ENCODE measurements at regions not wholly inside any gene's neighbourhood (a gene's known extent, or its start where the extent isn't known, plus 50 kb on each side); places are given as distances from the start of the nearest gene placed in this dataset.

DNA sequence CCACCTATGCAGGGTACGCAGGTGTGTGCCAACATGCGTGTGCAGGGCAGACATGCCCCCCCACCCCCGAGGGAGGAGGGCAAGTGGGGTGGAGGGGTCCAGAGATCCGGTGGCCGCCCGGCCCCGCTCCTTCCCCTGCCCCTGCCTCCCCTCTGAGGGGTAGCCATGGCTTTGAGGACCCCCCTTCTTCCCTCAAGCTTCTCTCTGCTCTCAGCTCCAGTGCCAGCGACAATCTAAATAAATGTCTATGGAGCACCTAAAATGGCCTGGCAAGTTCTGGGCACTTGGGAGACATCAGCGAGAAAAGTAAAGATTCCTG is 91.9 kb downstream of the ZFP36L2 start:
- Histone ChIP-seq H3K4me2 (ENCODE audit: low read depth, low read length, poor library complexity, severe bottlenecking) (no peak overlapping the region), H3K27ac (ENCODE audit: low read length) (no peak overlapping the region)

DNA sequence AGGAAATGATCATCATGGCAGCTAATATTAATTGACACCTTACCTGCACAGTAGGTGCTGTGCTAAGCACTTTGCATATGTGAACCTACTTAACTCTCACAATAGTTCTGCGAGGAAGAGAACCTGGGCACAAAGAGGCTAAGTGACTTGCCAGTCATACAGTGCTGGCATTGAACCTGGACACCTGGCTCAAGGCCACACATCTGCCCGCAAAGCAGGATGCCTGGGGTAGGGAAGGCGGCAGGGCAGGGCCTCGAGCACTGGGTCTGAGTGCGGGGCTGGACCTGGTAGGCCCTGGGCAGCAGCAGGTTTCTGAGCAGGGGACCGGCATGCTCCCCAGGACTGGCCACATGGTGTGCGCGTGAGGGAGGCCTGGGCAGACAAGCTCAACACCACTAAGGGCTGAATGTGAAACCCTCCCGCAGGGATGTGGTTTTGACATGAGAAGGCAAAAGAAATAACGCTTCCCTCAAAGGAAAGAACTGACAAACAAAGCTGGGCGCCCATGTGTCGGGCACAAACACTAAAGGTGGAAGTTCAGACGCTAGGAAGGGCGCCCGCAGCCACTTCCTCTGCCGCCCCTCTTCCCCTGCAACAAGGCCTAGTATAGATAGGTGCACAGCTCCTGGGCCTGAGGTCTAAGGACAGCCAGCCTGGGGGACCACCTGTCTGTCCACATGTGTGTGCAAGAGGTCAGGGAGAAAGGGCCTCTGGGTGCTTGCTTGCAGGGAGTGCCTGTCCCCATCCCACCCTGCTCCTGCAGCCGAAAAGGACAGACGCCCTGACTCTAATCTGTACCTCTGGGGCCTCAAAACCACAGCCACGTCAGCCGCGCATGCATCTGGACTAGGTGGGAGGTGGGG is 92.5 kb downstream of the ZFP36L2 start:
- H3K79me2 ChIP-seq (ENCODE audit: low read length) = no peaks in the 10 kb centered on the region
- H3K9me2 ChIP-seq (replicated peaks; ENCODE audit: insufficient read depth, low read length) = no peaks in the 10 kb centered on the region
- no peaks in the 10 kb centered on the region for H3K27me3 ChIP-seq (ENCODE audit: low read length)
- H3K9ac ChIP-seq (ENCODE audit: low read length) = no peak overlapping the region
- DNase-seq = no peak
- no peaks in the 10 kb centered on the region for H3K9me3 ChIP-seq (ENCODE audit: low read length)
- no peak overlapping the region for H2AFZ ChIP-seq (ENCODE audit: low read length)
- peaks cover 8% of the 10 kb centered on the region for H3K4me1 ChIP-seq (ENCODE audit: low read length)
- no peaks in the 10 kb centered on the region for H3K36me3 ChIP-seq (ENCODE audit: insufficient read depth, low read length)
- H4K20me1 ChIP-seq (ENCODE audit: insufficient read depth, low read depth, low read length) = no peaks in the 10 kb centered on the region
- no peak overlapping the region for H3K27ac ChIP-seq (ENCODE audit: low read length)
- H3K4me3 ChIP-seq (ENCODE audit: low read length) = no peak overlapping the region
- H3K4me2 ChIP-seq (ENCODE audit: low read depth, low read length, poor library complexity, severe bottlenecking) = no peak overlapping the region

More for the DNA sequence above, 91.9 kb downstream of the ZFP36L2 start:
- Histone ChIP-seq H2AFZ (ENCODE audit: low read length) (no peak overlapping the region), H3K4me3 (ENCODE audit: low read length) (no peak overlapping the region), H3K36me3 (ENCODE audit: insufficient read depth, low read length) (no peaks in the 10 kb centered on the region), H3K9ac (ENCODE audit: low read length) (no peak overlapping the region), H3K27me3 (ENCODE audit: low read length) (no peaks in the 10 kb centered on the region), H3K79me2 (ENCODE audit: low read length) (no peaks in the 10 kb centered on the region), H3K9me3 (ENCODE audit: low read length) (no peaks in the 10 kb centered on the region), H3K9me2 (replicated peaks; ENCODE audit: insufficient read depth, low read length) (no peaks in the 10 kb centered on the region), H4K20me1 (ENCODE audit: insufficient read depth, low read depth, low read length) (no peaks in the 10 kb centered on the region), H3K4me1 (ENCODE audit: low read length) (peaks cover 8% of the 10 kb centered on the region)
- DNase-seq = no peak

DNA sequence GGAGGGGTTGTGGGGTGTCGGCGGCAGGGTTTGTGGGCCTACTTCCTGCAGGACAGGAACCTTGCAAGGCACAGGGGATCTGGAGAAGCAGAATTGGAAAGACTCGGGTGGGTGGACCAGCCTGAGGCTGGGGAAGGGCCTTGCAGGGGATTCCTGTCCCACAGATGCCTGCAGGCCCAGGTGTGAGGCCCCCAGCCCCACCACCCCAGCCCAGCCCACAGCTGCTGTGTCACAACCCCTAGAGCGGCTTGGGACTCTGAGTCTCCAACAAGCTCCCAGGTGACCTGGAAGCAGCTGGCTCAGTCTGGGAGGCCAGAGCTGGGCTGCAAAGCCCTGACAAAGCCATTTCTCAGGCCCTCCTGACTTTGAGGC is 93.1 kb downstream of the ZFP36L2 start:
- Histone ChIP-seq H3K4me2 (ENCODE audit: low read depth, low read length, poor library complexity, severe bottlenecking) (no peak overlapping the region), H3K27ac (ENCODE audit: low read length) (no peak overlapping the region), H3K9me3 (ENCODE audit: low read length) (no peaks in the 10 kb centered on the region), H3K9me2 (replicated peaks; ENCODE audit: insufficient read depth, low read length) (no peaks in the 10 kb centered on the region), H2AFZ (ENCODE audit: low read length) (no peak overlapping the region), H3K36me3 (ENCODE audit: insufficient read depth, low read length) (no peaks in the 10 kb centered on the region), H3K4me1 (ENCODE audit: low read length) (peaks cover 8% of the 10 kb centered on the region), H3K79me2 (ENCODE audit: low read length) (no peaks in the 10 kb centered on the region), H3K4me3 (ENCODE audit: low read length) (no peak overlapping the region), H3K9ac (ENCODE audit: low read length) (no peak overlapping the region), H4K20me1 (ENCODE audit: insufficient read depth, low read depth, low read length) (no peaks in the 10 kb centered on the region), H3K27me3 (ENCODE audit: low read length) (no peaks in the 10 kb centered on the region)
- no peak for DNase-seq

DNA sequence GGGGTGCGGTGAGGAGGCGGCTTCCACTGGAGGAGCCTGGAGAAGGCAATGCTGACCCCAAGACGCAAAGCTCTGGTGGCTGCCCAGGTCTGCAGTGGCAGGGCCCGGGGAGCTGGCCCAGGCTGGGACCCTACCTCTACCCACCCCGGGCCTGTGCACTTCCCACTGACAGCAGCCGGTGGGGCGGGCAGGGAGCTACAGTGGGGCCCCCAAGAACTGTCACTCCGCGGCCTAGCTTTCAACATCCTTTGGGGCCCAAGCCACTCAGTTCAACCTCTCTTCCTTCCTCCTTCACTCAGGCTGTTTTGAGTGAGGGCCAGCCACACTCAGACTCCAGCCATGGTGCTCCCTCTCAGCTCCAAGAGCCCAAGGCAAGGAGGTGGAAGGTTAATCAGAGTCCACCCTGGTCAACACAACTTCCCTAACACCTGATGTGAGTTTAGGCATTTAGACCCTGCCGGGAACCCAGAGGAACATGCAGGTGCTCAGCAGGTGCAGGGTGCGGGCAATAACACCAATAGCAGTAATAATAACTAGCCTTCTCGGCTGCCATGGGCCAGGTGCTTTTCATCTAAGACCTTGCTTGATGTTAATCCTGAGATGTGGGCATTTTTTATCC is 93.6 kb downstream of the ZFP36L2 start:
- Histone ChIP-seq H3K4me1 (ENCODE audit: low read length) (peaks cover 8% of the 10 kb centered on the region), H3K27me3 (ENCODE audit: low read length) (no peaks in the 10 kb centered on the region), H3K4me3 (ENCODE audit: low read length) (no peak overlapping the region), H3K9me3 (ENCODE audit: low read length) (no peaks in the 10 kb centered on the region), H3K36me3 (ENCODE audit: insufficient read depth, low read length) (no peaks in the 10 kb centered on the region), H3K4me2 (ENCODE audit: low read depth, low read length, poor library complexity, severe bottlenecking) (no peak overlapping the region), H4K20me1 (ENCODE audit: insufficient read depth, low read depth, low read length) (no peaks in the 10 kb centered on the region), H3K9ac (ENCODE audit: low read length) (no peak overlapping the region), H3K9me2 (replicated peaks; ENCODE audit: insufficient read depth, low read length) (no peaks in the 10 kb centered on the region), H3K27ac (ENCODE audit: low read length) (no peak overlapping the region), H3K79me2 (ENCODE audit: low read length) (no peaks in the 10 kb centered on the region), H2AFZ (ENCODE audit: low read length) (no peak overlapping the region)
- no peak for DNase-seq

DNA sequence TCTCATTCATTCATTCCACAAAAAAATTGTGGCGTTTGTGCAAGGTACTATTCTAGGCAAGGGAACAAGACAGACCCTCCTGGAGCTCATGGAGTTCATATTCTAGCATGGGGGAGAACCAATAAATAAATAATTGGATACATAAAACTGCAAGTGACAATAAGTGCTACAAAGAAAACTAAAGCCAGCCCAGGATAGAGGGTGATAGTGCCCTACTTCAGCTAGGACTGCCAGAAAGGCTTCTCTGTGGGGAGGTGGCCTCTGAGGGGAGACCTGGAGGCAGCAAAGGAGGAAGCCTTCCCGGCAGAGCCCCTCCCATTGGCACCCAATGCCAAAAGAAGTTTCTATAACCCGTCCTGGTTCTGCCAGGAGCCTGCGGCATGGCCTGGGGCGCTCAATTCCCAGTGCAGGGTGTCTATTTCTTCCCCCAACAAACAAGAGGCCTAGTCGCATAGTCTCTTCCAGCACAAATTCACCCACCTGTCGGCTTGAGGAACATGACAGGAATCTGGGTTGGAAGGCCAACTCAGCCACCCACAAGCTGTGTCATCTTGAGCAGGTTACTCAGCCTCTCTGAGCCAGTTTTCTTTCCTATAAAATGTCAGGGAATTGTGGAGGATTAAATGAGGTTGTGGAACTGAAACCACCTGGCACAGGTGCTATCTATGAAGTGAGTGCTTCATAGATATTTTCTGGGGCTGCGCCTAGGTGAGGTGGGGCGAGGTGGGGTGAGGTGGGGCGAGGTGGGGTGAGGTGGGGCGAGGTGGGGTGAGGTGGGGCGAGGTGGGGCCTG is 94.3 kb downstream of the ZFP36L2 start:
- no peak overlapping the region for H2AFZ ChIP-seq (ENCODE audit: low read length)

DNA sequence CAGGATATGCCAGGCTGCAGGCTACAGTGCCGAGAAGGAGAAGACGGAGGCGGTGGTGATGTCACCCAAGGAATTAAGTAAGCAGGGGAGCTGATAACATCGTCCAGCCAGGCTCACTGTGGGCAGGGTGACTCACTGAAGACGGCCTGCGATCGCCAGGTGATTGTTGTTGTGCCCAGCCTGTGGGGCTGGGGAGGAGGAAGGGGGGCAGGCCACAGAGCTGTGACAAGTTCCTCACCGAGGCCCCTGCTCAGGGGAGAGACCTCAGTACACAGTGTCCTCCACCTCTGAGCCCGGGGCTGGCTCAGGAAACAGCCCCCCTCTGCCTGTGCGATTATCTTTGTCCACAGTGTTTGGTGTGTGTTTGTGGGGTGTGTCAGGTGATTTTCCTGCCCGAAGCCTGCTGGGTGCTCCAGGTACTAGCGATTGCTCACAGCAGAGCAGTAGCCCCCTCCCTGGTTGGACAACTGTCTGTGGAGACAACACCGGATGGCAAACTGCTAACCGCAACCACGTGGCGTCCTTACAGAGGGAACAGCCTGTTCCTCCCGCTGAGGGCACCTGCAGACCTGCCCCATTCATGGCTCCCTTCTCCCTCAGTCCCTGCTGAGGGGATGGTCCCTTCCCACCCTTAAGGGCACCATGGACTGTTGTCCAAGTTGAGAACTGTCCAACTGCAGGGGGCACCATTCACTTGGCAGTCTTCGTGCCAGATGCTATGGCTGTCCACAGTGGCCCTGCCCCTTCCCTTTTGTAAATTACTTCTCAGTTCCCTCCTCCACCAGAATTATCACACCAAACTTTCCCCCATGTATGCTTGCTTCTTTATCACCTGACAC is 95.1 kb downstream of the ZFP36L2 start:
- peak; percentile 75 for DNase-seq
- Histone ChIP-seq H4K20me1 (ENCODE audit: insufficient read depth, low read depth, low read length) (no peaks in the 10 kb centered on the region), H3K4me2 (ENCODE audit: low read depth, low read length, poor library complexity, severe bottlenecking) (peak overlapping the region; percentile 15), H3K9ac (ENCODE audit: low read length) (peak overlapping the region; percentile 43; the same call in 1 of the 2 replicates), H3K9me3 (ENCODE audit: low read length) (no peaks in the 10 kb centered on the region), H3K36me3 (ENCODE audit: insufficient read depth, low read length) (no peaks in the 10 kb centered on the region), H3K27ac (ENCODE audit: low read length) (no peak overlapping the region), H3K9me2 (replicated peaks; ENCODE audit: insufficient read depth, low read length) (no peaks in the 10 kb centered on the region), H2AFZ (ENCODE audit: low read length) (peak overlapping the region; percentile 62; the same call in 1 of the 2 replicates), H3K27me3 (ENCODE audit: low read length) (no peaks in the 10 kb centered on the region), H3K4me3 (ENCODE audit: low read length) (no peak overlapping the region; the same call in 1 of the 2 replicates), H3K4me1 (ENCODE audit: low read length) (peaks cover 8% of the 10 kb centered on the region), H3K79me2 (ENCODE audit: low read length) (no peaks in the 10 kb centered on the region)

More for the DNA sequence above, 94.3 kb downstream of the ZFP36L2 start:
- Histone ChIP-seq H3K79me2 (ENCODE audit: low read length) (no peaks in the 10 kb centered on the region), H3K9me3 (ENCODE audit: low read length) (no peaks in the 10 kb centered on the region), H4K20me1 (ENCODE audit: insufficient read depth, low read depth, low read length) (no peaks in the 10 kb centered on the region), H3K4me2 (ENCODE audit: low read depth, low read length, poor library complexity, severe bottlenecking) (peak overlapping the region; percentile 15), H3K36me3 (ENCODE audit: insufficient read depth, low read length) (no peaks in the 10 kb centered on the region), H3K9ac (ENCODE audit: low read length) (no peak overlapping the region), H3K4me3 (ENCODE audit: low read length) (no peak overlapping the region), H3K27me3 (ENCODE audit: low read length) (no peaks in the 10 kb centered on the region), H3K27ac (ENCODE audit: low read length) (no peak overlapping the region), H3K9me2 (replicated peaks; ENCODE audit: insufficient read depth, low read length) (no peaks in the 10 kb centered on the region), H3K4me1 (ENCODE audit: low read length) (peaks cover 8% of the 10 kb centered on the region)
- no peak for DNase-seq

DNA sequence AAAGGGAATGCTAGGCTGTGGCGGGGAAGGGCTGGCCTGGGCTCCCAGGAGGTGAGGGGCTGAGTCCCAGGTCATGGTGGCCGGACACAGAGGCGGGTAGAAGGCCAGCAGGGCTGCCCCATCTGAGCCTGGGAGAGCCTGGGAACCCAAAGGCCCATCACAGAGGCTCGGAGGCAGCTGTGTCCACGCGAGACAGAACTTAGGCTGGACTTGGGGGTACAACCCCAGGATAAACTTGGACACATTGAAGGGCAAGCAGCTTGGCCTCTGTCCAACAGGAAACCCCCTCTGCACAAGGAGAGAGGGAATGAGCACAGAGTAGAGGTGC is 95.9 kb downstream of the ZFP36L2 start:
- Histone ChIP-seq H3K27ac (ENCODE audit: low read length) (no peak overlapping the region), H3K4me1 (ENCODE audit: low read length) (peaks cover 11% of the 10 kb centered on the region), H3K79me2 (ENCODE audit: low read length) (no peaks in the 10 kb centered on the region), H4K20me1 (ENCODE audit: insufficient read depth, low read depth, low read length) (no peaks in the 10 kb centered on the region), H3K4me2 (ENCODE audit: low read depth, low read length, poor library complexity, severe bottlenecking) (no peak overlapping the region), H3K4me3 (ENCODE audit: low read length) (no peak overlapping the region), H3K9me2 (replicated peaks; ENCODE audit: insufficient read depth, low read length) (no peaks in the 10 kb centered on the region), H3K36me3 (ENCODE audit: insufficient read depth, low read length) (no peaks in the 10 kb centered on the region), H3K9ac (ENCODE audit: low read length) (no peak overlapping the region), H3K27me3 (ENCODE audit: low read length) (no peaks in the 10 kb centered on the region), H2AFZ (ENCODE audit: low read length) (no peak overlapping the region), H3K9me3 (ENCODE audit: low read length) (no peaks in the 10 kb centered on the region)
- no peak for DNase-seq
